ENCODE measurements at regions not wholly inside any gene's neighbourhood (a gene's known extent, or its start where the extent isn't known, plus 50 kb on each side); places are given as distances from the start of the nearest gene placed in this dataset.
"Not testable (repeated sequence)": the region's sequence is repeated elsewhere in the genome, so short reads cannot be mapped to it uniquely, and the experiment has no call there.

- DNase-seq: no peak
- TF ChIP-seq CTCF (IDR thresholded peaks at IDR 0.05): no peak
- no peak overlapping the region for H3K4me3 ChIP-seq
- no peaks in the 10 kb centered on the region for H3K4me1 ChIP-seq
- no peak for ATAC-seq
- H3K36me3 ChIP-seq: no peaks in the 10 kb centered on the region
- intact Hi-C loops (cut with DNase I): no loop called here
- H3K9me3 ChIP-seq: no peaks in the 10 kb centered on the region
- no peak overlapping the region for H3K27ac ChIP-seq
- H3K27me3 ChIP-seq (ENCODE audit: low read depth): no peaks in the 10 kb centered on the region
These were observed 196.9 kb upstream of the ETV3 start for GRCh38 chr1:157335056-157335455.

GRCh38 chr1:157334041-157334440, 195.8 kb upstream of the ETV3 start:
- Histone ChIP-seq H3K36me3 (no peaks in the 10 kb centered on the region), H3K27ac (no peak overlapping the region), H3K4me3 (no peak overlapping the region), H3K4me1 (no peaks in the 10 kb centered on the region), H3K27me3 (ENCODE audit: low read depth) (no peaks in the 10 kb centered on the region), H3K9me3 (no peaks in the 10 kb centered on the region)
- ATAC-seq (no peak), DNase-seq (no peak)
- no peak for TF ChIP-seq CTCF (IDR thresholded peaks at IDR 0.05)
- intact Hi-C loops (cut with DNase I): no loop called here

- ATAC-seq; H3K27ac ChIP-seq; H3K27me3 ChIP-seq (ENCODE audit: low read depth); H3K9me3 ChIP-seq; H3K4me1 ChIP-seq; intact Hi-C loops (cut with DNase I); H3K4me3 ChIP-seq; H3K36me3 ChIP-seq; DNase-seq: not testable (repeated sequence)
These were observed 192.0 kb upstream of the ETV3 start for GRCh38 chr1:157330177-157330576.

- H3K27me3 ChIP-seq (ENCODE audit: low read depth); H3K36me3 ChIP-seq; H3K4me3 ChIP-seq; H3K4me1 ChIP-seq; H3K9me3 ChIP-seq; H3K27ac ChIP-seq; intact Hi-C loops (cut with DNase I); DNase-seq; ATAC-seq: not testable (repeated sequence)
These were observed 189.9 kb upstream of the ETV3 start for GRCh38 chr1:157328120-157328519.

- no peak for ATAC-seq
- no peaks in the 10 kb centered on the region for H3K27me3 ChIP-seq (ENCODE audit: low read depth)
- no peak for DNase-seq
- no peak overlapping the region for H3K4me3 ChIP-seq
- no peaks in the 10 kb centered on the region for H3K9me3 ChIP-seq
- no peaks in the 10 kb centered on the region for H3K36me3 ChIP-seq
- TF ChIP-seq CTCF (IDR thresholded peaks at IDR 0.05): no peak
- no peak overlapping the region for H3K27ac ChIP-seq
- intact Hi-C loops (cut with DNase I): no loop called here
- H3K4me1 ChIP-seq: no peaks in the 10 kb centered on the region
These were observed 188.1 kb upstream of the ETV3 start for GRCh38 chr1:157326173-157326859.

GRCh38 chr1:157325220-157325619, 187.0 kb upstream of the ETV3 start:
- no peak for ATAC-seq
- Histone ChIP-seq H3K9me3 (no peaks in the 10 kb centered on the region), H3K4me1 (no peaks in the 10 kb centered on the region), H3K4me3 (no peak overlapping the region), H3K27me3 (ENCODE audit: low read depth) (no peaks in the 10 kb centered on the region), H3K27ac (no peak overlapping the region), H3K36me3 (no peaks in the 10 kb centered on the region)
- DNase-seq: no peak
- TF ChIP-seq CTCF (IDR thresholded peaks at IDR 0.05): no peak
- intact Hi-C loops (cut with DNase I): no loop called here

- H3K27me3 ChIP-seq (ENCODE audit: low read depth); H3K4me3 ChIP-seq; ATAC-seq; H3K4me1 ChIP-seq; H3K36me3 ChIP-seq; DNase-seq; intact Hi-C loops (cut with DNase I); H3K27ac ChIP-seq: not testable (repeated sequence)
- peaks cover 18% of the 10 kb centered on the region for H3K9me3 ChIP-seq
These were observed 183.8 kb upstream of the ETV3 start for GRCh38 chr1:157321972-157322371.
